ENCODE measurements at regions not wholly inside any gene's neighbourhood (a gene's known extent, or its start where the extent isn't known, plus 50 kb on each side); places are given as distances from the start of the nearest gene placed in this dataset.
"Not testable (repeated sequence)": the region's sequence is repeated elsewhere in the genome, so short reads cannot be mapped to it uniquely, and the experiment has no call there.

- no peak for DNase-seq
Observed at GRCh38 chr13:58379221-58379620, 747.7 kb downstream of the PCDH17 start.

DNA sequence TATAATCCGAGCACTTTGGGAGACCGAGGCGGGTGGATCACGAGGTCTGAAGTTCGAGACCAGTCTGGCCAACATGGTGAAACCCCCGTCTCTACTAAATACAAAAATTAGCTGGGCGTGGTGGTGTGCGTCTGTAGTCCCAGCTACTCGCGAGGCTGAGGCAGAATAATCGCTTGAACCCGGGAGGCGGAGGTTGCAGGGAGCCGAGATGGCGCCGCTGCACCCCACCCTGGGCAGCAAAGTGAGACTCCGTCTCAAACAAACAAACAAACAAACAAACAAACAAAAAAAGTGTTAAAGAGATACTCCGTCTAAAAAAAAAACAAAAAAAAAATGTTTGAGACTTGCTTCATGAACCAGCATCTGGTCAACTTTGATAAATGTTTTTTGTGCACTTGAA is 753.8 kb downstream of the PCDH17 start:
- DNase-seq: not testable (repeated sequence)

- DNase-seq: no peak
Observed at GRCh38 chr13:58397596-58398387, 766.2 kb downstream of the PCDH17 start.

GRCh38 chr13:58399263-58399662 is 767.7 kb downstream of the PCDH17 start:
- DNase-seq: no peak

DNA sequence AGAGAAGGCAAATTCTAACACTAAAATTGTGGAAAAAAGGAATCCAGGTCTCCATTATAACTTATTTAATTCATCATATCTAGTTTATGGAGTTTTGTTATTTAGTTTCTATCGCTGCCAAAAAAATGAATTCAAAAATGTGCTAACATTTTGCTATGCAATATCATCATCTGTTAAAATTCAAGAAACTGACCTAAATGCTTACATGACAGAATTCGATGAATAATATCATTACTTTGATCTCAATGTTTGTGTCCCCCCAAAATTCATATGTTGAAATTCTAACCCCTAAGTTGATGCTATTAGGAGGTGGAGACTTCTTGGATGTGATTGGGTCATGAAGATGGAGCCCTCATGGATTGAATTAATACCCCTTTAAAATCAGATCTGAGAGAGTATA is 775.0 kb downstream of the PCDH17 start:
- no peak for DNase-seq

GRCh38 chr13:58429917-58430316 is 798.4 kb downstream of the PCDH17 start:
- DNase-seq: no peak

DNA sequence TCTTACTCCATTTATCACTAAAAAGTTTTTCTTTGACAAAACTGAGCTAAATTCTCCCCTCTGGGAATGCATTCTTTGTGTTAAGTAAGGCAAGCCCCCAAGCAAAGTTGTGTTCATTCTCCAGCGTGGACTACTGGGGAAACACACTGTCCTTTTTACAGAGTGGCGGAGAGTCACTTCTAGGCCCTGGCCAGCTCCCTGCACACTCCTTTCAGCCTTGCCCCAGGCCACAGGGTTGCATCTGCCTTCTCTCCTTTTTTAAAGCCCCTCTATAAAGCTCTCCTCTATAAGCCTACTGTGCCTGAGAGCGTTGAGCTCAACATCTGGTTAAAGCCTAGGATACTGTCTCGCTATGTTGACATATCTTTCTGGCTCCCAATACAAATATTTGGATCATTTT is 803.4 kb downstream of the PCDH17 start:
- DNase-seq: no peak

GRCh38 chr13:58437427-58437826 is 805.9 kb downstream of the PCDH17 start:
- no peak for DNase-seq

GRCh38 chr13:58446979-58447378 is 815.4 kb downstream of the PCDH17 start:
- no peak for DNase-seq

DNA sequence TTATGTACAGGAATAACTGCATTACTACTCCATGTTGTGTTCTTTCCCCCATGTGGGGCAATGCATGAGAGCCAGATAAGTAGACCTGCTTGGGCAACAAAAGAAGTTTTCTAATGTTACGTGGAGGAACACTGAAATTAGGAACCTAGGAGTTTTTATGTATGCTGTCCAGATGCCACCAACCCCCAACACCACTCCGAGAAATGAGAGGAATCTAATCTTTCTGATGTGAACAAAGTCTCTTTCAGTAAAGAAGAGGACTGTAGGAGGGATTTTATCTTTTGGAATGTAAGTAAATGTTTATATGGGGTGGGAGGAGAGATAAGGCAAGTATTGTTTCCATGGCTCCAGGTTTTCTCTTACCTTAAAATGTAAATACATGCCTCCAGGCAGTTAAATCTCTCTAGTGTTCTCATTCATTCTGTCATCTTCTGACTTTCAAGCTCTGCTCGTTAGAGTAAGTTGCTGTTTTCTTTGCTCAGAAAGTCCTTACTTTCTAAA is 820.6 kb downstream of the PCDH17 start:
- no peak for DNase-seq

DNA sequence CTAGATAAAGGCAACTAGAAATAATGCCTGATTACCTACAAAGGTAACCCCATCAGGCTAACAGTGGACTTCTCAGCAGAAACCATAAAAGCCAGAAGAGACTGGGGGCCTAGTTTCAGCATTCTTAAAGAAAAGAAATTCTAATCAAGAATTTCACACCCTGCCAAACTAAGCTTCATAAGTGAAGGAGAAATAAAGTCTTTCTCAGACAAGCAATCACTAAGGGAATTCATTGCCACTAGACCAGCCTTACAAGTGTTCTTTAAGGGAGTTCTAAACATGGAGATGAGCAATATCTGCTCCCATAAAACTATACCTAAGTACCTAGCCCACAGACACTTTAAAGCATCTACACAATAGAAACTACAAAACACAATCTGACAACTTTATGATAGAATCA is 823.5 kb downstream of the PCDH17 start:
- no peak for DNase-seq

- no peak for DNase-seq
Observed at GRCh38 chr13:58461217-58461616, 829.7 kb downstream of the PCDH17 start.

- DNase-seq: no peak
Observed at GRCh38 chr13:58463841-58464240, 832.3 kb downstream of the PCDH17 start.

- no peak for DNase-seq
Observed at GRCh38 chr13:58467176-58467575, 835.6 kb downstream of the PCDH17 start.

GRCh38 chr13:58472483-58472882 is 840.9 kb downstream of the PCDH17 start:
- DNase-seq: no peak

- DNase-seq: no peak
Observed at GRCh38 chr13:58474581-58474980, 843.0 kb downstream of the PCDH17 start.

DNA sequence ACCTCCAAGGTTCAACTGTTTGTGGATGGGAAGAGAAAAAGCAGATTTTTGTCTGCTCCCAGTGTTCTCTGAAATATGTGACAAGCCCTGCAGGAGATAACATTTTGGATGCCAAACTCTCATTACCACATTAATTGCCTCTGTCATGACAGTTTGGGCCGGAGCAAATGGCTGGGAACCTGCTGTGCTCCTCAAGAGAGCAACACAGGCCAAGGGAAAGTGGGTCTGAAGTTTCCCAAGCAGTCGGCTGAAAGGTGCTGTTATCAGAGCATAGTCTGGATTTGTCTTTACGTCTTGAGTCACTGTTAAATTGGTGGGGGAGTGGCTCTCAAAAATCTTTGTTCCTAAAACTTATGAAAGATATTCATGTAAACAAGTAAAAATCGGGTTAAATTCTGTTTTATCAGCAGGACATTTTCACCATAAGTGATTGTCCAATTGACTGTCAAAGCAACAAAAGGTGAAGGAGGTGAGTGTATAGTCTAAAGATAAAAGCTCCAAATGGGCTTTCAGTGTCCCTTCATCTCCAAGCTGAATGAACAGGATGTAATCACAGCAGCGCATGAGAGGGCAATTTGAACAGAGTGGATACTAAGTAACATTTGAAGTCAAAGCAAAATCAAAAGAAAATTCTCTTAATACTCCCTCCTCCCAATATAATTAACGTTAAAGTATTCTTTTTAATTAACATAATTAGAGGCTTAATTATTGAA is 844.8 kb downstream of the PCDH17 start:
- DNase-seq: no peak

- DNase-seq: no peak
Observed at GRCh38 chr13:58478858-58479257, 847.3 kb downstream of the PCDH17 start.

DNA sequence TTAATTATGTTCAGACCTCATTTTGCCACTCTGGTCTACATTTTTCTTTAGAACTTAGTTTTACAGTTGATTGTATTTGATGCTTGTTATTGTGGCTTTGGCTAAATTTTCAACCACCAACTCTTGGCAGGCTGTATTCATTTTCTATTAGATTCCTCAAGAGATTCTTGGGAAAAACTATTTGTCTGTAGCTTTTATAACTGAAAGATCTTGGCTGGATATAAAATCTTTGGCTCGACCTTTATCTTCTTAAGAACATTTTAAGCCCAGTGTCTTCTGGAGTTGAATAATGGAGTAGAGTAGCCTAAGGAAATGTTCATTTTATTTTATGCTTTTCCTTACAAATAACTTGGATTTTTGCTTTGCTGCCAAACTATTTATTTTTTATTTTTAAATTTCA is 848.5 kb downstream of the PCDH17 start:
- DNase-seq: no peak

DNA sequence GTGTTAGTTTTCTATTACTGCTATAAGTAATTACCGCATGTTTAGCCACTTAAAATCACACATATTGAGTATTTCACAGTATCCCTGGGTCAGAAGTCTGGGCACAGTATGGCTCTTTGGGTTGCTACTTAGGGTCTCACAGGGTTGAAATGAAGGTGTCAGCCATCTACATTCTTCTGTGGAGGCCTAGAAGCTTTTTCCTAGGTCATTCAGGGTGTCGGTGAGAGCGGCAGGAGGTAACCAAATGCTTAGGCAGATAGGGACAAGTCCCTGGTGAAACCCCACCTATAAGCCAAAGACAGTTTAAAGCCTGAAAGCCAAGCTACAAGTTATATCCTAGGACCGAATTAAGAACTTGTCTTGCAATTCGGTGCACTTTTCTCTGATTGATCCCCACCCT is 856.7 kb downstream of the PCDH17 start:
- no peak for DNase-seq

GRCh38 chr13:58495668-58496067 is 864.1 kb downstream of the PCDH17 start:
- DNase-seq: no peak

DNA sequence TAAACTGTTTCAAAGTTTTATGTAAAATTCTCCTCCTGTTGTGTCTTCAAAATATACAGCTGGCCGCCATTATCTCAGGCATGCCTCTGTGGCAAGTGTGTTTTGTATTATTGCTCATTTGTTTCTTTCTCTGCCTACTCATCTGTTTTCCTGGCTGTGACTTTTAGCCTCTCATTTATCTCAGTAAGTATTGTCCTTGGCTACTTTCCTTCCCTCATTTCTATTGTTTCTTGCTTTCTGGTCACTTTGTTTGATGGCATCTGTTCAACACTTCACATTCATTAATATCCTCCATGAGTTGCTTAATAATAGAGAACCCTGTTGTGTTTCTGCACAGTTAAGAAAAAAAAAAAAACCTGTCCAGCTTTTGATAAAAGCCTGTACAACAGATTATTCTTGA is 869.4 kb downstream of the PCDH17 start:
- DNase-seq: no peak

DNA sequence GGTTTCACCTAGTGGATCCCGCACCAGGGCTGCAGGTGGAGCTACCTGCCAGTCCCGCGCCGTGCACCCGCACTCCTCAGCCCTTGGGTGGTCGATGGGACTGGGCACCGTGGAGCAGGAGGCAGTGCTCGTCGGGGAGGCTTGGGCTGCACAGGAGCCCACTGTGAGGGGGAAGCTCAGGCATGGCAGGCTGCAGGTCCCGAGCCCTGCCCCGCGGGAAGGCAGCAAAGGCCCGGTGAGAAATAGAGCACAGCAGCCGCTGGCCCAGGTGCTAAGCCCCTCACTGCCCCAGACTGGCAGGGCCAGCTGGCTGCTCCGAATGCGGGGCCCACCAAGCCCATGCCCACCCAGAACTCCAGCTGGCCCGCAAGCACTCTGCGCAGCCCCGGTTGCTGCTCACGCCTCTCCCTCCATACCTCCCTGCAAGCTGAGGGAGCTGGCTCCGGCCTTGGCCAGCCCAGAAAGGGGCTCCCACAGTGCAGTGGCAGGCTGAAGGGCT is 872.7 kb downstream of the PCDH17 start:
- DNase-seq: not testable (repeated sequence)

- DNase-seq: not testable (repeated sequence)
Observed at GRCh38 chr13:58505262-58505920, 873.8 kb downstream of the PCDH17 start.

All from stimulated activated CD4-positive, alpha-beta T cell treated with anti-CD3 and anti-CD28 coated beads, Interleukin-15, amount 100 ng/mL, for 24 hours (primary cell).